ENCODE measurements at regions not wholly inside any gene's neighbourhood (a gene's known extent, or its start where the extent isn't known, plus 50 kb on each side); places are given as distances from the start of the nearest gene placed in this dataset.

DNA sequence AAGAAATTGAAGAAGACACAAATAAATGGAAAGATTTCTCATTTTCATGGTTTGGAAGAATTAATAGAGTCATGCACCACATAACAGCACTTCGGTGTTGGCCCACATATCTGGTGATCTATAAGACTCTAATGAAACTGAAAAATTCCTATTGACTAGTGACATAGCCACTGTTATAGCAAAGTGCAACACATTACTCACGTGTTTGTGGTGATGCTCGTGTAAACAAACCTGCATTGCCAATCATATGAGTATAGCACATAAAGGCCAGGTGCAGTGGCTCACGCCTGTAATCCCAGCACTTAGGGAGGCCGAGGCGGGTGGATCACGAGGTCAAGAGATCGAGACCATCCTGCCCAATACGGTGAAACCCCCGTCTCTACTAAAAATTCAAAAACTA is 84.4 kb upstream of the STMND1 start:
- FAIRE-seq (no peak), DNase-seq (ENCODE audit: low read depth, low spot score) (no peak)
- TF ChIP-seq MYC (IDR thresholded peaks at IDR 0.05; ENCODE audit: low read depth, low read length) = no peak
- TF ChIP-seq, protein P1, sequence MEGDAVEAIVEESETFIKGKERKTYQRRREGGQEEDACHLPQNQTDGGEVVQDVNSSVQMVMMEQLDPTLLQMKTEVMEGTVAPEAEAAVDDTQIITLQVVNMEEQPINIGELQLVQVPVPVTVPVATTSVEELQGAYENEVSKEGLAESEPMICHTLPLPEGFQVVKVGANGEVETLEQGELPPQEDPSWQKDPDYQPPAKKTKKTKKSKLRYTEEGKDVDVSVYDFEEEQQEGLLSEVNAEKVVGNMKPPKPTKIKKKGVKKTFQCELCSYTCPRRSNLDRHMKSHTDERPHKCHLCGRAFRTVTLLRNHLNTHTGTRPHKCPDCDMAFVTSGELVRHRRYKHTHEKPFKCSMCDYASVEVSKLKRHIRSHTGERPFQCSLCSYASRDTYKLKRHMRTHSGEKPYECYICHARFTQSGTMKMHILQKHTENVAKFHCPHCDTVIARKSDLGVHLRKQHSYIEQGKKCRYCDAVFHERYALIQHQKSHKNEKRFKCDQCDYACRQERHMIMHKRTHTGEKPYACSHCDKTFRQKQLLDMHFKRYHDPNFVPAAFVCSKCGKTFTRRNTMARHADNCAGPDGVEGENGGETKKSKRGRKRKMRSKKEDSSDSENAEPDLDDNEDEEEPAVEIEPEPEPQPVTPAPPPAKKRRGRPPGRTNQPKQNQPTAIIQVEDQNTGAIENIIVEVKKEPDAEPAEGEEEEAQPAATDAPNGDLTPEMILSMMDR (IDR thresholded peaks at IDR 0.05; ENCODE audit: extremely low read depth in 1 of 2, insufficient read depth in 1 of 2, low read depth in 1 of 2, low read length in 2 of 2) = no peak
- TF ChIP-seq POLR2A (IDR thresholded peaks at IDR 0.05; ENCODE audit: low read depth, low read length) = no peak
- no peak for TF ChIP-seq FOS (IDR thresholded peaks at IDR 0.05; ENCODE audit: borderline replicate concordance, insufficient read depth, low read length)
- no peak for TF ChIP-seq POLR2AphosphoS5 (IDR thresholded peaks at IDR 0.05; ENCODE audit: insufficient read depth, low read depth, low read length)
- TF ChIP-seq JUN (IDR thresholded peaks at IDR 0.05; ENCODE audit: borderline replicate concordance, insufficient read depth, insufficient read length, low read depth) = no peak
- TF ChIP-seq EZH2 (IDR thresholded peaks at IDR 0.05; ENCODE audit: borderline replicate concordance, low read depth, low read length, severe bottlenecking) = no peak
- TF ChIP-seq, protein P2, sequence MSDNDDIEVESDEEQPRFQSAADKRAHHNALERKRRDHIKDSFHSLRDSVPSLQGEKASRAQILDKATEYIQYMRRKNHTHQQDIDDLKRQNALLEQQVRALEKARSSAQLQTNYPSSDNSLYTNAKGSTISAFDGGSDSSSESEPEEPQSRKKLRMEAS (IDR thresholded peaks at IDR 0.05; ENCODE audit: insufficient read depth, insufficient read length) = no peak
- Histone ChIP-seq H3K4me2 (ENCODE audit: insufficient read depth, low read length) (no peak overlapping the region), H3K27me3 (ENCODE audit: control insufficient read depth in 2 of 2, insufficient read depth in 2 of 2, low read length in 2 of 2) (no peaks in the 10 kb centered on the region), H2AFZ (ENCODE audit: low read depth, low read length) (no peak overlapping the region), H3K9me3 (replicated peaks; ENCODE audit: control insufficient read depth, insufficient read depth, low read length) (no peaks in the 10 kb centered on the region), H3K9me1 (replicated peaks; ENCODE audit: control insufficient read depth, extremely low read depth, insufficient read depth, low read length) (no peaks in the 10 kb centered on the region), H3K79me2 (ENCODE audit: control insufficient read depth, insufficient read depth, low read length) (no peaks in the 10 kb centered on the region), H3K36me3 (ENCODE audit: control insufficient read depth in 2 of 2, extremely low read depth in 1 of 2, insufficient read depth in 2 of 2, low read length in 2 of 2) (no peaks in the 10 kb centered on the region), H4K20me1 (replicated peaks; ENCODE audit: control insufficient read depth, extremely low read depth, insufficient read depth, low read length) (no peaks in the 10 kb centered on the region), H3K4me1 (ENCODE audit: control insufficient read depth, extremely low read depth, insufficient read depth, low read length) (peaks cover 18% of the 10 kb centered on the region), H3K27ac (ENCODE audit: insufficient read depth, low read depth, low read length) (no peak overlapping the region), H3K4me3 (replicated peaks in 1 of 3; ENCODE audit: insufficient read depth in 1 of 3, low read depth in 1 of 3, low read length in 3 of 3) (no peak overlapping the region), H3K9ac (replicated peaks; ENCODE audit: extremely low read depth, insufficient read depth, low read length) (no peak overlapping the region)
- CTCF ChIA-PET = interaction anchor here (1.2 to 1.8 kb wide), 3 partner anchors 8 to 69 kb away, joined by 3 to 6 read pairs (median 6); no protein-coding TSS in a partner anchor
- POLR2A ChIA-PET = no interaction called here
- dilution Hi-C loops (cut with MboI; ENCODE audit: extremely low pct_ligation_motif_present, low sequenced_read_pairs) = no loop called here
- intact Hi-C loops (cut with micrococcal nuclease) = no loop called here
- BruUV-seq (replicated peaks) = no TSS peak

All from endothelial cell of umbilical vein (primary cell).